ENCODE measurements at regions not wholly inside any gene's neighbourhood (a gene's known extent, or its start where the extent isn't known, plus 50 kb on each side); places are given as distances from the start of the nearest gene placed in this dataset.

- Histone ChIP-seq H3K9me3 (ENCODE audit: control insufficient read depth, insufficient read depth, low read length) (no peaks in the 10 kb centered on the region), H3K9me2 (replicated peaks; ENCODE audit: control insufficient read depth, low read length) (no peaks in the 10 kb centered on the region), H3K4me1 (ENCODE audit: control insufficient read depth, low read length) (no peaks in the 10 kb centered on the region), H3K79me2 (ENCODE audit: control insufficient read depth, low read length) (no peaks in the 10 kb centered on the region), H3K4me3 (ENCODE audit: low read length) (no peak overlapping the region), H3F3A (ENCODE audit: control insufficient read depth, insufficient read depth) (no peaks in the 10 kb centered on the region), H3K27ac (ENCODE audit: low read depth, low read length) (no peak overlapping the region), H3K36me3 (ENCODE audit: control insufficient read depth, low read length) (no peaks in the 10 kb centered on the region), H4K20me1 (ENCODE audit: control insufficient read depth, insufficient read depth, low read depth, low read length) (no peaks in the 10 kb centered on the region), H3K27me3 (ENCODE audit: control insufficient read depth, low read length) (no peaks in the 10 kb centered on the region), H3K4me2 (ENCODE audit: low read length) (no peak overlapping the region)
- TF ChIP-seq, protein P1, sequence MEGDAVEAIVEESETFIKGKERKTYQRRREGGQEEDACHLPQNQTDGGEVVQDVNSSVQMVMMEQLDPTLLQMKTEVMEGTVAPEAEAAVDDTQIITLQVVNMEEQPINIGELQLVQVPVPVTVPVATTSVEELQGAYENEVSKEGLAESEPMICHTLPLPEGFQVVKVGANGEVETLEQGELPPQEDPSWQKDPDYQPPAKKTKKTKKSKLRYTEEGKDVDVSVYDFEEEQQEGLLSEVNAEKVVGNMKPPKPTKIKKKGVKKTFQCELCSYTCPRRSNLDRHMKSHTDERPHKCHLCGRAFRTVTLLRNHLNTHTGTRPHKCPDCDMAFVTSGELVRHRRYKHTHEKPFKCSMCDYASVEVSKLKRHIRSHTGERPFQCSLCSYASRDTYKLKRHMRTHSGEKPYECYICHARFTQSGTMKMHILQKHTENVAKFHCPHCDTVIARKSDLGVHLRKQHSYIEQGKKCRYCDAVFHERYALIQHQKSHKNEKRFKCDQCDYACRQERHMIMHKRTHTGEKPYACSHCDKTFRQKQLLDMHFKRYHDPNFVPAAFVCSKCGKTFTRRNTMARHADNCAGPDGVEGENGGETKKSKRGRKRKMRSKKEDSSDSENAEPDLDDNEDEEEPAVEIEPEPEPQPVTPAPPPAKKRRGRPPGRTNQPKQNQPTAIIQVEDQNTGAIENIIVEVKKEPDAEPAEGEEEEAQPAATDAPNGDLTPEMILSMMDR (IDR thresholded peaks at IDR 0.05; ENCODE audit: low read depth, low read length, poor library complexity, severe bottlenecking), result no peak
- TF ChIP-seq EZH2phosphoT487 (IDR thresholded peaks at IDR 0.05; ENCODE audit: borderline replicate concordance, low read length), result no peak
Measured at GRCh38 chr17:52710363-52710901, 551.9 kb upstream of the CA10 start.

DNA sequence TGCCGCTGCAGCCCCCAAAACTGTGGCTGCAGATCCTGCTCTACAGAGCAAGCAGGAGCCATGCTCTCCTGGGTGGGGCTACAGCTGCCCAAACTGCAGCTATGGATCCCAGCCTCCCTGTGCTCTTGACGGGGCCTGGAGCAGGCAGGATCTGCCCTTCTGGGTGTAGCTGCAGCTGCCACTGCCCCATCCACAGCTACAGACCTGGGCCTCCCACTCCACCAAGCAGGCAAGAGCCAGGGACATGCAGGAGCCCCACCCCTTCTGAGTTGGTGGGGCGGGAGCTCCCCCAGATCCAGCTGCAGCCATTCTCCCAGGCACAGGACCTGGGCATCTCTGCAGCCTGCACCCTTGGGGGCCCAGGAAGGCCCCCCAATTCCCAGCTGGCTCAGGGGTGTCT lies 551.2 kb upstream of the CA10 start:
- no peak overlapping the region for H3K4me2 ChIP-seq (ENCODE audit: low read length)
- no peaks in the 10 kb centered on the region for H3K9me3 ChIP-seq (ENCODE audit: control insufficient read depth, insufficient read depth, low read length)
- no peaks in the 10 kb centered on the region for H3K4me1 ChIP-seq (ENCODE audit: control insufficient read depth, low read length)
- no peak overlapping the region for H3K4me3 ChIP-seq (ENCODE audit: low read length)
- no peaks in the 10 kb centered on the region for H4K20me1 ChIP-seq (ENCODE audit: control insufficient read depth, insufficient read depth, low read depth, low read length)
- no peaks in the 10 kb centered on the region for H3K36me3 ChIP-seq (ENCODE audit: control insufficient read depth, low read length)
- no peaks in the 10 kb centered on the region for H3K79me2 ChIP-seq (ENCODE audit: control insufficient read depth, low read length)
- no peaks in the 10 kb centered on the region for H3F3A ChIP-seq (ENCODE audit: control insufficient read depth, insufficient read depth)
- no peak overlapping the region for H3K27ac ChIP-seq (ENCODE audit: low read depth, low read length)
- TF ChIP-seq, protein P1 (IDR thresholded peaks at IDR 0.05; ENCODE audit: low read depth, low read length, poor library complexity, severe bottlenecking), result no peak
- no peak for TF ChIP-seq EZH2phosphoT487 (IDR thresholded peaks at IDR 0.05; ENCODE audit: borderline replicate concordance, low read length)
- no peaks in the 10 kb centered on the region for H3K9me2 ChIP-seq (replicated peaks; ENCODE audit: control insufficient read depth, low read length)
- no peaks in the 10 kb centered on the region for H3K27me3 ChIP-seq (ENCODE audit: control insufficient read depth, low read length)

DNA sequence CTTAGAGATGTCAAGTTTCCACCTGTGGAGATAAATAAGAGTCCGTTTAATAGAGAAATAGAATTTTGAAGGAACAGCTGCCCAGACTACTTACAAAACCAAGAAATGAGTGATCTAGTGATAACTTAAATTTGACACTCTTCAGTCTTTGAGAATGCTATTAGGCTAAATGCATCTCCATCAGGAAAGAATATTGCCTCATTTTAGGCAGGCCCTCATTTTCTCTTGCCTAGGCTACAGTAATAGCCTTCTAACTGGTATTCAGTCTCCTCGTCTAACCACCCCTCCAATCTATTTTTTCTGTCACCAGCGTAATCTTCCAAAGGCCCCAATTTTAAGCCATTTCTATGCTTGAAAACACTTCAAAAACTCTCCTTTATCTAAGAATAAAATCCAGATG lies 537.8 kb upstream of the CA10 start:
- TF ChIP-seq, protein P1 (IDR thresholded peaks at IDR 0.05; ENCODE audit: low read depth, low read length, poor library complexity, severe bottlenecking), result no peak
- Histone ChIP-seq H3K4me3 (ENCODE audit: low read length) (no peak overlapping the region), H3K9me3 (ENCODE audit: control insufficient read depth, insufficient read depth, low read length) (no peaks in the 10 kb centered on the region), H3K27me3 (ENCODE audit: control insufficient read depth, low read length) (no peaks in the 10 kb centered on the region), H3K36me3 (ENCODE audit: control insufficient read depth, low read length) (no peaks in the 10 kb centered on the region), H3K27ac (ENCODE audit: low read depth, low read length) (no peak overlapping the region), H3K9me2 (replicated peaks; ENCODE audit: control insufficient read depth, low read length) (no peaks in the 10 kb centered on the region), H3K79me2 (ENCODE audit: control insufficient read depth, low read length) (no peaks in the 10 kb centered on the region), H4K20me1 (ENCODE audit: control insufficient read depth, insufficient read depth, low read depth, low read length) (no peaks in the 10 kb centered on the region), H3K4me1 (ENCODE audit: control insufficient read depth, low read length) (no peaks in the 10 kb centered on the region), H3F3A (ENCODE audit: control insufficient read depth, insufficient read depth) (no peaks in the 10 kb centered on the region), H3K4me2 (ENCODE audit: low read length) (no peak overlapping the region)
